Kidney epithelial cell (primary cell): ENCODE measurements at regions not wholly inside any gene's neighbourhood (a gene's known extent, or its start where the extent isn't known, plus 50 kb on each side); places are given as distances from the start of the nearest gene placed in this dataset.
A peak's percentile ranks its signal among the peaks of the same experiment; 100 is the strongest.

Experiments
- DNase-seq: peaks from one replicate; pipeline ENCODE4 v3.0.0-alpha.2; 2010; ENCODE audit warnings: low read depth
- H3K27me3 ChIP-seq: 2 replicates; pipeline ENCODE4 v1.6.0; 2011; ENCODE audit warnings: low read length; ENCODE audit not compliant: control insufficient read depth, insufficient read depth
- H3K36me3 ChIP-seq: 2 replicates; pipeline ENCODE4 v1.5.1; 2011; ENCODE audit warnings: low read length; ENCODE audit not compliant: control insufficient read depth, insufficient read depth
- H3K4me3 ChIP-seq: 2 replicates; pipeline ENCODE4 v1.5.1; 2011; ENCODE audit warnings: low read depth, mild to moderate bottlenecking, control low read depth, low read length
- CTCF ChIP-seq: IDR thresholded peaks from 2 replicates; pipeline ENCODE4 v1.5.1; 2011; ENCODE audit warnings: mild to moderate bottlenecking, moderate library complexity, low read length, control low read depth, inconsistent platforms; ENCODE audit not compliant: insufficient read depth, poor library complexity, severe bottlenecking

GRCh38 chr1:56019472-56019871 lies 559.9 kb downstream of the PLPP3 start:
- no peak for DNase-seq
- no peaks in the 10 kb centered on the region for H3K36me3 ChIP-seq
- no peak for TF ChIP-seq CTCF
- H3K27me3 ChIP-seq: no peaks in the 10 kb centered on the region
- H3K4me3 ChIP-seq: no peak overlapping the region

- no peak for TF ChIP-seq CTCF
- no peaks in the 10 kb centered on the region for H3K27me3 ChIP-seq
- H3K36me3 ChIP-seq: no peaks in the 10 kb centered on the region
- peak; percentile 64 for DNase-seq
- H3K4me3 ChIP-seq: no peak overlapping the region
Observed at GRCh38 chr1:56017336-56017735, 562.0 kb downstream of the PLPP3 start.

GRCh38 chr1:56003846-56004245 lies 575.5 kb downstream of the PLPP3 start:
- H3K4me3 ChIP-seq: no peak overlapping the region
- no peaks in the 10 kb centered on the region for H3K36me3 ChIP-seq
- TF ChIP-seq CTCF: no peak
- DNase-seq: no peak
- no peaks in the 10 kb centered on the region for H3K27me3 ChIP-seq

- no peak for TF ChIP-seq CTCF
- Histone ChIP-seq H3K36me3 (no peaks in the 10 kb centered on the region), H3K4me3 (no peak overlapping the region), H3K27me3 (no peaks in the 10 kb centered on the region)
- DNase-seq: no peak
Observed at GRCh38 chr1:56002231-56002630, 577.1 kb downstream of the PLPP3 start.

GRCh38 chr1:56000424-56000823 lies 578.9 kb downstream of the PLPP3 start:
- no peak overlapping the region for H3K4me3 ChIP-seq
- H3K27me3 ChIP-seq: no peaks in the 10 kb centered on the region
- TF ChIP-seq CTCF: no peak
- no peak for DNase-seq
- no peaks in the 10 kb centered on the region for H3K36me3 ChIP-seq

GRCh38 chr1:55997536-55997935 lies 581.8 kb downstream of the PLPP3 start:
- no peak for TF ChIP-seq CTCF
- H3K27me3 ChIP-seq: no peaks in the 10 kb centered on the region
- no peaks in the 10 kb centered on the region for H3K36me3 ChIP-seq
- DNase-seq: no peak
- no peak overlapping the region for H3K4me3 ChIP-seq
